GM04504 (cell line): ENCODE measurements at regions not wholly inside any gene's neighbourhood (a gene's known extent, or its start where the extent isn't known, plus 50 kb on each side); places are given as distances from the start of the nearest gene placed in this dataset.
"Not testable (repeated sequence)": the region's sequence is repeated elsewhere in the genome, so short reads cannot be mapped to it uniquely, and the experiment has no call there.

Experiments
- DNase-seq: peaks from one replicate; pipeline ENCODE4 v3.0.0-alpha.2; 2012; ENCODE audit warnings: low read depth

GRCh38 chr2:138218397-138218796 is 254.1 kb downstream of the HNMT start:
- DNase-seq = no peak

- no peak for DNase-seq
Observed at GRCh38 chr2:138219961-138220360, 255.7 kb downstream of the HNMT start.

DNA sequence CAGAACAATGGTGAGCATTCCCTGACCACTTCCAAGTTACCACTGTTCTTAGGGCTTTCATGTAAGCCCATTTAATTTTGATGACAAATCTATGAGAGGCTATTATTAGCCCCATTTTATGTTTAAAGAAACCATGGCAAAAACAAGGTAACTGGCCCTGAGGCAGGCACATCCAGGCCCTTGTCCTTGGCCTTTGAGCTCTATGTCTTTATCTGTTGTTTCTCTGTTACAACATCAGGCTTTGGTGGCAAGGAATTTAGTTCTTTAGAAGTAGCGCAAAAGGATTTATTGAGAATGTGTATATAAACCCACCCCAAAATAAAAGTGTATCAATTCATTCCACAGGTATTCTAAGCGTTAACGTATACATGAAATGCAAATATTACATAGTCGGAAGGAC is 257.1 kb downstream of the HNMT start:
- no peak for DNase-seq

DNA sequence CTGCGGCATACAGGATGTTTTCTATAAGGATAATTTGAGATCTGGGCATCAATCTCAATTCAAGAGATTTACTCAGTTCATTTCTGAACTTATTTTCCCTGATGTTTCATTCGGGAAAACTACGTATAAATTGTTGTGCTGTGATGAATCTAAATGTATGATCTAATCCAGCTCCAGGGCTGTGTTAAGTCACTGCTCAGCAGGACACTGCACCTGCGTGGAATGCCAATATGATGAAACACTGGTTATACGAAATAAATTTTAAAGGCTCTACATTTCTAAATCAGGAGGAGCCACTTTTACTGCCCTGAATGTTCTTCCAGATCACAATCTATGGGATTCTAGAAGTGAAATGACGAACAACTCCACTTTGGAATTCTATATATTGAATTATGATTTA is 259.0 kb downstream of the HNMT start:
- no peak for DNase-seq

DNA sequence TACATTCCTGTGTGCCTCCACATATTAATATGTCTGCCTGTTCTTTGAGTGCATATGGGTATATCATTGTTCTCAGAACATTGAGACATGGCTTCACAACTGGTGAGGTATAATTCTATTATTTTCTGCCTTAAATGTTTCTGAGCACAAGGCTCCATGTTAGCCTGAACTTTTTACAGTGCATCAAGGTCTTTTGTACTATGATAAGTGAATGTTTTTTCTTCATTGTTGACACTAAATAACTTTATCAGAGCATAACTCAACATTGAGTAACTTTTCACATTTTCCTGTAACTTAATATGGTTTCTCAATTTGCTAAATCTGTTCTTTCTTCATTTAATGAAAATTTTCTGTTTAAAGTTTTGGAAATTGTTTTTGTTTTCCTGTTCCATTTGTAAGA is 262.9 kb downstream of the HNMT start:
- DNase-seq = no peak

DNA sequence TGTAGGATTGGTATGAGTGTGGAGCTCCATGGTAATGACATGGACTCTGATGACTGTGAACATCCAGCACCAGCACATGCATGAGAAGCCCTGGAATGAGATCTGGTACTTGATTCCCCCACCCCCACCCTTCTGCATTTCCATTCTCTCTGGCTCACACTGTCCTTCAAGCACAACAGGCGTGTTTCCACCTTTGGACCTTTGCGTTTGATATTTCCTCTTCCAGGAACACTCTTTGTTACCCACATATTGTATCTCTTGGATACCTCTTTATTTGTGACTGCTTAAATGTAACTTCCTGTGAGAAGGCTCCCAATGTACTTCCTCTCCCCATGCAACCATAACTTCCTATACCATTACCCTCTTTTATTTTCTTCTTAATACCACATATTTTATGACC is 263.8 kb downstream of the HNMT start:
- no peak for DNase-seq

DNA sequence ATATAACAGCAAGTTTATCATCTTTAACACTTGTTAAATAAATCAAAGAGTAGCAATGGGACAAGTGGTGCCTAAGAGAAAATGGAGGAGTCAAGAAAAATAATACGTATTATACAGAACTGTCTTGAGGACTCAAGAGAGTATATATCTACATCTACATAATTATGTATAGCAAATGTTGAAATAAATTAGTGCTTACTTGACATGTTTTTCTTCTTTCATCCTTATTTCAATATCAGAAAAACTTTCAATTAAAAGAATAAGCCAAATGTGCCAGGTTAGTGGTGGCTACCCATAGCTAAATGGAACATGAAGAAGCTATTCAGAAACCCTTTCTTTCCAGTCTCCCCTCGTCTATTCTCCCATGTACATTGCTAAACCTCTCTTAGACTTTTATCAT is 267.3 kb upstream of the SPOPL start:
- DNase-seq = no peak

- no peak for DNase-seq
Observed at GRCh38 chr2:138235041-138235440, 266.5 kb upstream of the SPOPL start.

DNA sequence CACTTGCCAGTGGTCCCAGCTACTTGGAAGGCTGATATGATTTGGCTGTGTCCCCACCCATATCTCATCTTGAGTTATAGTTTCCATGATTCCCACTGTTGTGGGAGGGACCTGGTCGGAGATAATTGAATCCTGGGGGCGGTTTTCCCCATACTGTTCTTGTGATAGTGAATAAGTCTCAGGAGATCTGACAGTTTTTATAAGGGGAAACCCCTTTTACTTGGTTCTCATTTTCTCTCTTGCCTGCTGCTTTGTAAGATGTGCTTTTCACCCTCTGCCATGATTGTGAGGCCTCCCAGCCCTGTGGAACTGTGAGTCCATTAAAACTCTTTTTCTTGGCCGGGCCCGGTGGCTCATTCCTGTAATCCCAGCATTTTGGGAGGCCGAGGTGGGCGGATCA is 265.4 kb upstream of the SPOPL start:
- DNase-seq = no peak

- DNase-seq = no peak
Observed at GRCh38 chr2:138237667-138238384, 263.7 kb upstream of the SPOPL start.

GRCh38 chr2:138238908-138239307 is 262.7 kb upstream of the SPOPL start:
- no peak for DNase-seq

DNA sequence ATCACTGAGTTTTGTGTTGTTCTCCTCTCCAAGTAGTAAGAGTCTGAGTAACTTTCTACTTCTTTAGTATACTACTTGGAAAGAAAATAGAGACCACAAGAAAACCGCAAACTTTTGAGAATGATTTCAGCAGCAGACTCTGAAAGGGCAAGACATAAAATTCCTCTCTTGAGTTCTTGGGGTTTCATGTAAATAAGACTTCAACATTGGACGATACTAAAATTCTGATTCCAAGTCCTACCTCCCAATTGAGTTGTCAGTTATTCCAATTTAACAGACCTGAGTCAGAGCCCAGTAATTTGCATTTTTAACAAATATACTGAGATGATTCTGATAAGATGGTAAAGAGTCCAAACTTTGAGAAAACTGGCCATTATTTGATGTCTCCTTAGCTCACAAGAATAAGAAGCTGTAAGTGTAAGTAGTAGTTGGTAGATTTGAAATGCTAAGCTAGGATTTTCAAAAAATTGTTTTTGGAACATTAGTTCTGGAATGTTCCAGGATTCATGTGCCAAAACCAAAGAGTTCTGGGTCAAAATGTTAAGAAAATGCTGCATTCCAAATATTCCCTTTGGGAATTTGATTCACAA is 261.6 kb upstream of the SPOPL start:
- DNase-seq = no peak

- DNase-seq = no peak
Observed at GRCh38 chr2:138243372-138243771, 258.2 kb upstream of the SPOPL start.

- no peak for DNase-seq
Observed at GRCh38 chr2:138244501-138244925, 257.1 kb upstream of the SPOPL start.

DNA sequence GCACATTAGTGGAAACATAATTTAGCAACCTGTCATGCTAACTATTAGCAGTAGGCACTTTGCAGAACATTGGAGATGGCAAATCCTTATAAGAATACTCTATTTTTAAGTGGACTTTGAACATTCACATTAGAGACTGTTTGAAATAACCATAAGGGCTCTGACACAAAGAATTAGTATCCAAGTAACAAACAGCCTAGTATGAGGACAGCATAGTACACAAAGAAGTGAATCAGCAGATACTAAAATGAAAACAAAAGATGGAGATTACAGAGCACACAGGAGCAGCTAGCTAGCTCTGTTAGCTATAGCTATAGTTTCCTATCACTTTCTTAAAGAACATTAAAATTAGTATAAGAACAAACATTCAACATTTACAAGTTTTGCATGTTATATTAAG is 256.3 kb upstream of the SPOPL start:
- DNase-seq = no peak

DNA sequence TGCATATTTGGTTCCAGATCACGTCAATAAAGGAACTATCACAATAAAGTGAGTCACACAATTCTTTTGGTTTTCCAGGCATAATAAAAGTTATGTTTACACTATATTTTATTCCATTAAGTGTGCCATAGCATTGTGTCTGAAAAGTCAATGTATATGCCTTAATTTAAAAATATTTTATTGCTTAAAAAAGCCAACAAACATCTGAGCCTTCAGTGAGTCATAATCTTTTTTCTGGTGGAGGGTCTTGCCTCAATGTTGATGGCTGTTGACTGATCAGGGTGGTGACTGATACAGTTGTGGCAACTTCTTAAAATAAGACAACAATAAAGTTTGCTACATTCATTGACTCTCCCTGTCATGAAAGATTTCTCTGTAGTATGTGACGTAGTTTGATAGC is 254.3 kb upstream of the SPOPL start:
- no peak for DNase-seq

DNA sequence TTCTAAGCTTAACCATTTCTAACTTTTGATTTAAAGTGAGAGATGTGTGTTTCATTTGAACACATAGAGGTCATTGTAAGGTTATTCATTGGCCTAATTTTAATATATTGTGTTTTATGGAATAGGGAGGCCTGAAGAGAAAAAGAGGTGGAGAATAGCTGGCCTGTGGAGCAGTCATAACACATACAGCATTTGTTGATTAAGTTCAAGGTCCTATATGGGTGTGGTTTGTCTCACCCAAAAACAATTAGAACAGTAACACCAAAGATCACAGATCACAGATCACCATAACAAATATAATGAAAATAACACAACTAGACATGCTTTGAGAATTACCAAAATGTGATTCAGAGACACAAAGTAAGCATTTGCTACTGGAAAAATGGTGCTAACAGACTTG is 252.4 kb upstream of the SPOPL start:
- DNase-seq = no peak

DNA sequence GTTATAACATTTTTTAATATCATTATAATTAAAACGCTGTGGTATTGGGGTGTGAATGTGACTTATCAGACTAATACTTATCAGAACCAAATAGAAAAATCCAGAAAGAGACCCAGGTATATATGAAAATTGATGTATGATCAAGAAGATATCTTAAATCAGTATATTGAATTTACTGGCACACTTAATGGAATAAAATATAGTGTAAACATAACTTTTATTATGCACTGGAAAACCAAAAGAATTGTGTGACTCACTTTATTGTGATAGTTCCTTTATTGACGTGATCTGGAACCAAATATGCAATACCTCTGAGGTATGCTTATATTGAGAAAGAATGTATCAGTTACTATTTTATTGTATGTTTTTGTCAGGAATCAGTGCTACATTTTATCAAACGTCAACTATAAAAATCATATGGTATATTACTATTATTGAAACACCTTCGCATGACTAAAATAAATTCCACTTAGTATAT is 250.7 kb upstream of the SPOPL start:
- DNase-seq = not testable (repeated sequence)

GRCh38 chr2:138252587-138252986 is 249.0 kb upstream of the SPOPL start:
- no peak for DNase-seq

DNA sequence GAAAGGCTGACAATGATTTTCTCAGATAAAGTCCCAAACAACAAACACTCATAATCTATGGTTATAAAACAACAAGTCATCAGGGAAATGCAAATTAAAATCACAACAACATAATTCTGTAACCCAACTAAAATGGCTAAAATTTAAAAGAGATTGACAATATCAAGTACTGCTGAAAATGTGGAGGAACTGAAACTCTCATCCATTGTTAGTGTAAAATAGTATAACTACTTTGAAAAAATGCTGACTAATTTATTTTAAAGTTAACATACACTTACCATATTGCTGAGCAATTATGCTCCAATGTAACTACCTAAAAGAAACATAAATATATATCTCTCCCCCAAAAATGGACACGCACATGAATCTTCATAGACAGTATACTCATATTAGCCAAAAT is 245.9 kb upstream of the SPOPL start:
- DNase-seq = no peak

GRCh38 chr2:138267161-138267901 is 234.2 kb upstream of the SPOPL start:
- DNase-seq = peak; percentile 32

DNA sequence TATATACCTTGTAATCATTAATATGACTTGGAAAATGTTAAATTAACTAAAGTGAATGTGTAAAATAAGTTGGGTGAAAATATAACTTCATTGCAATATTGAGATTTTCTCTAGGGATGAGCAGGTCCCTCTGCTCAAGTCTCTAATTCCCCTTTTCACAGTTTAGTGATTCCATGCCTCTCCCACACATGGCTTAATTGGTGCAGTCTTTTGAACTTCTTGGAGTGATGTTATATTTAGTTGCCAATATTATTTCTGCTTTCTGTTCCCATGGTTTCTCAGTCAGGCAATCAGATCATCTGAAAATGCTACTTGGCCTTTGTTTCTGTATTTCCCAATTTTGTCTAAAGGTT is 233.7 kb upstream of the SPOPL start:
- DNase-seq = no peak

GRCh38 chr2:138269765-138270164 is 231.8 kb upstream of the SPOPL start:
- DNase-seq = no peak
